ENCODE measurements at regions not wholly inside any gene's neighbourhood (a gene's known extent, or its start where the extent isn't known, plus 50 kb on each side); places are given as distances from the start of the nearest gene placed in this dataset.

DNA sequence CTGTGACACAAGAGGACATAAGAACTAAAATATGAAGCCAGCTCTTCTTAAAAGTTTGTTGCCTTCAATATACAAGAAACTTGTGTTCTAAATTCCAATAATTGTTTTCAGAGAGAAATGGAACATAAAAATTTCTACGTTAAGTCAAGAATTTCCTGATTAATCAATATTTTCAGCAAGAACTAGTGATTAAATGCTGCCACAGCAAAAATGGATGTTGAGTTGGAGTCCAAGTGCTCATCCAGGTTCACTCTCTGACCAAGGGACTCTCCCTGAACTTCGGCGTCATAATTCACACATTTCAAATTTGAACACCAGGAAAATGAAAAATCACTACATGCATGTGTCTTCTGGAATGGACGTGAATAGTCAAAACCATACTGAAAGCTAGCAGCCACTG is 1263.6 kb upstream of the GOT2 start:
- no peak for DNase-seq (ENCODE audit: low read depth)

DNA sequence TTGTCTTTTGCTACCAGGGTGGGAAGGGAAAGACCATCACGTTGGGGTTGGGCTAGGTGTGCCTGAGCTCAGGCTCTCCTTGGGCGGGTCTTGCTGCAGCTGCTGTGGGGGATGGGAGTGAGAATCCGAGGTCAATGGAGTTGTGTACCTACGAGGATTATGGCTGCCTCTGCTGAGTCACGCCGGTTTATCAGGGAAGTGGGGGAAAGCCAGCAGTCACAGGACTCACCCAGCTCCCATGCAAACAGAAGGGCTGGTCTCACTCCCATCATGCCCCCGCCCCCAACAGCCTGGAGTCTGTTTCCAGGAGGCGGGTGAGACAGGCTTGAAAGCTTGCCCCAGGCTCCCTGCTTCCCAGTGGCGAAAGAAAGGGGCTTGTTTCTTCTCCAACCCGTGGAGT is 1259.0 kb upstream of the GOT2 start:
- no peak for DNase-seq (ENCODE audit: low read depth)

DNA sequence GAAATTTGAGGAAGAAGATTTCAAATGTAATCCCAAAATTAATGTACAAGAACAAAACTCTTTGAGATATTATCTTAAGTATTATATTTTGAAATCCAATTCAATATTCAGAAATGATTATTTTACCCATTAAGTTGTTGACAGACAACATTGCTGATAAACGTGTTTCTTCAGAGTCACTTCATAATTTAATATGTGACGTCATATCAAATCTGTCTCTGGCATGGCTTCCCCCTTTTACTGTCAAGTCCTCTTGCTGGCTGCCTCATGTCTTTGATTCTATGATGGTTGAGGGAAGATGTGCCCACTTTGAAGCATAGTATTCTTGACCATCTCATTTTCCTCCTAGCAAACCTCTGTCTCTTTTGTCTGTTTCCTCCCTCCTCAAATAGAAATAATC is 1257.1 kb upstream of the GOT2 start:
- no peak for DNase-seq (ENCODE audit: low read depth)

DNA sequence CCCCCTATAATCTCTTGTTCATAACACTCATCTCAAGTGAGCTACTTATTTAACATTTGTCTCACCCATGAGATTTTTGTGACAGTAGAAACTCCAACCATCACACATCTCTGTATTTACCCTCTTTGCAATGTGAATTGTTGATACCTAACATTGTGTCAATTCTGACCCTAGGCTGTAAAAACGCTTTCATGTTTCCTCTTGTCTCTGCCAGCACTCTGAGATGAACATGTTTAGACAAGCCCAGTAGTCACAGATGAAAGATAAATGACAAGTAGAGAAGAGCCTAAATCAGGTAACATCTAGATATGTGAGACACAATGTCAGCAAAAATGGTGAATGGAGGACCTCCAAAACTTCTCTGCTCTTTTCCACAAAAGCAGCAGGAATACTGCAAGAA is 1254.5 kb upstream of the GOT2 start:
- no peak for DNase-seq (ENCODE audit: low read depth)

DNA sequence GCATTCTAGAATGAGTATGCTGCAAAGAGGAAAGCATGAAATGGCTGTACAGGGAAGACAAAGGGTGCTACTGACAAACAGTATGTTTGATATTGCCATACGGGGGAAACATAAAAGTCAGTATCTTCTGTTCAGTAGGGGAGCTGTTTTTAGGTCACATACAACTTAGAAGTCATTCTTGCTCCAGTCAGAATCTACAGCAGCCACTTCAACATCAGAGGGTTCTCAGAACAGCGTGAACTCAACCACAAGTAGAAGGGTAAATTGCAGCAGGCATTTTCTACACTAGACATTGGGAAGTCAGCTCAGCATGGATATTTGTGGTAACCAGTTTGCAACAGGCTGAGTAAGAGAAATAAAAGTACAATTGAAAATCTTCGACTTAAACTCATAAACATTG is 1241.8 kb upstream of the GOT2 start:
- no peak for DNase-seq (ENCODE audit: low read depth)

DNA sequence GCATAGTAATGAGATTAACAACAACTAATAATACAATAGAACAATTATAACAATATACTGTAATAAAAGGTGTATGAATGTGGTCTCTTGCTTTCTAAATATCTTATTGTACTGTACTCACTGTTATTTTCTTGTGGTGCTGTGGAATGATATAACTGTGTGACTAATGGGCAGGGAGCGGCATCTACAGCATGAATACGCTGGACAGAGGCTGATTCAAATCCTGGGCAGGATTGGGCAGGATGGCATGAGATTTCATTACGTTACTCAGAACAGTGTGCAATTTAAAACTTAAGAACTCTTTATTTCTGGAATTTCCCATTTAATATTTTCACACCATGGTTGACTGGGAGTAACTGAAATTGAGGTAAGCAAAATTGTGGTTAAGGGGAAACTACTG is 1239.8 kb upstream of the GOT2 start:
- DNase-seq (ENCODE audit: low read depth) = peak; percentile 13

DNA sequence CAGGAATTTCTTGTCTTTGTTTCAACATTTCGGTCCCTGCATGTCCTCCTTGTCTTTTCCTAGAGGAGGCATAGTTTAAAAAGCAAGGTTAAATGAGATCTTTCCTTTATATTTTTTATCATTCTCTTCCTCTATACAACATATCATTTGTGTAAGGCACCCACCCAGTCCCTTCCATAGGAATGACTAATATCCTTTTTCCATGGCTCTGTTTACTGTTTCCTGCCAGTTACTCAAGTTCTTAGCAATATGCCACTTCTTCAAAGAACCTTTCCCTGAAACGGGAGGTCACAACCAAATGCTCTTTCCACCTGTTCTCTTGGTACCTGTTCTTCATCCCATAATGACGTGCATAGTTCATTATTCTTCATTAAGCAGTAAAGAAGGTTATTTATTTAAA is 1237.1 kb upstream of the GOT2 start:
- no peak for DNase-seq (ENCODE audit: low read depth)

DNA sequence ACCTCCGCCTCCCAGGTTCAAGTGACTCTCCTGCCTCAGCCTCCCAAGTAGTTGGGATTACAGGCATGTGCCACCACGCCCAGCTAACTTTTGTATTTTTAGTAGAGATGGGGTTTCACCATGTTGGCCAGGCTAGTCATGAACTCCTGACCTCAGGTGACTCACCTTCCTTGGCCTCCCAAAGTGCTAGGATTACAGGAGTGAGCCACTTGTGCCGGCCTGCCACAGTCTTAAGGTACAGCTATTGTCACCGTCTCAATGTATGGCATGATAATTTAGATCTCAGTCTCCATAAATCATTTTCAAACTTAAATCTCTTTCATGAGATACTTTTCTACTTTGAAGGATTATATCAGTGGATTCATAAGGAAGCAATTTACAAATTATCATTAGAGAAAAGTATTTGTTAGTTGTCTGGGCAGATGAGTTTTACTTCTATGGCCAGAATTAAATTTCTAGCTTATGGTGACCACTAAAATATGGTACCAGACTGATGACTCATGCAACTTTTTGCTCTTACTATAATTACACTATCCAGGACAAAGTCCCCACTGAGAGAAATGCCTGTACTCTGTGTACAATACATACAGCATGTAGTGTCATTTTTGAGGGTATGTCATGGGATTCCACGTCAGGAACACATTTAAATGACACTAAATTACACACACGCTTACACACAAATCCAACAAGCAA is 1230.3 kb upstream of the GOT2 start:
- no peak for DNase-seq (ENCODE audit: low read depth)

DNA sequence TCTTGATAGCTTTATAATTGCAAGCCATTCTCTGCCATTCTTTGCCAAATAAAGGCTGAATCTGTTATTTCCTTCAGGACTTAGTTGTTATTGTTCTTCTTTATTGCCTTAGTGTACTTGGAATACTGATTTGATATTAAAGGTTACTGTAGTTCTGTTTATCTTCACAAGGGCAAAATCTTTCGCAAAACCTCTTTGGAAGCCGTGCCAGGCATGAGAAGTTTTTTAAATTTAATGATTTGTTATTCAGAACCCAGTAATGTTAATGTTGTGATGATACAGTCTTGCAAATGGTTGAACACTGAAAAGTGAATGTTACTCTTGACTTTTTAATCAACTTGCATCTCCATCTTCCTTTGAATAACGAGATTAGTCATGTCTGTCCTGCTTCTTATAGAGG is 1225.2 kb upstream of the GOT2 start:
- no peak for DNase-seq (ENCODE audit: low read depth)

DNA sequence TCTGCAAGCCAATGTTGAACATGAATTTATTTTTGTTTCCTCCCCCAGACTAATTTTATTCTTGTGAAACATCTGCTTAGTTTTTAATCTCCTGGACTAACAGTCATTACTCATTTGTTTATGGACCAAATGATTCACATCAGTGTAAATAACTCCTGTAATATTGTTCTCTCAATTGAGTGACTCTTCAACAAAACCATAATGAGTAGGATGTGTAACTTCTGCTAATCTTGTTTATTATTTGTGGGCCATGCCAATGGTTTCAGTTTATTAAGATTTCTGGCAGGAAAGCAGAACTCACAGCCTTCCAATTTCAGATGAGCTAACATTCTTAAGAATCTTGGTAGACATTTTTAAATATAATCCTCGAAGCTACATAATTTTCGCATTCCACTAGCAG is 1216.3 kb upstream of the GOT2 start:
- no peak for DNase-seq (ENCODE audit: low read depth)

DNA sequence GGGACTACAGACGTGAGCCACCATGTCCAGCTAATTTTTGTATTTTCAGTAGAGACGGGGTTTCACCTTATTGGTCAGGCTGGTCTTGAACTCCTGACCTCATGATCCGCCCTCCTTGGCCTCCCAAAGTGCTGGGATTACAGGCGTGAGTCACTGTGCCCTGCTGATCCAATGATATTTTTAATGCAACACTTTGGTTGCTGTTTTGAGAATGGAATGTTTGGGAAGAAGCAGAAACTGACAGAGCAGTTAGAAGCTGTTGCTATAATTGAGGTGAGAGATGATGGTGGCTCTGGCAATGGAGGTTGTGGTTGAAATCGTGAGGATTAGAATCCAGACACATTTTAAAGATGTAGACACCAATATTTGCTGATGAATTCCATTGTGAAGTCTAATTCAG is 1209.9 kb upstream of the GOT2 start:
- peak; percentile 12 for DNase-seq (ENCODE audit: low read depth)

DNA sequence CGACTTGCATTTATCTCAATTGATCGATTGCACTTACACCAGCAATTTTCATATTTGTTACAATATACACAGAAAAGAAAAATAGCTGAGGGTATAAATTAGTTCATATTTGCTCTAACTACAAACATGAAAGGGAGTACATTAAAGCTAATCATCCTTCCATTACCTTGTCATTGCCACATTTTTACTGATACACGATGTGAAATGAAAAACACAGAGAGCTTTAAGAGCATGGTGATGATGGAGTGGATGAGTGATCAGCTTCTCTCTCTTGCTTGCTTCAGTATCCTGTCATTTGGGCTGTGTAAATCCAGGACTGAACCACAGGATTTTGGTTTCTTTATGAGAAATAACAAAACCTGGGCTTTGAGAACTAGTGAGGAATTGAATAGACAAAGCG is 1207.5 kb upstream of the GOT2 start:
- no peak for DNase-seq (ENCODE audit: low read depth)

DNA sequence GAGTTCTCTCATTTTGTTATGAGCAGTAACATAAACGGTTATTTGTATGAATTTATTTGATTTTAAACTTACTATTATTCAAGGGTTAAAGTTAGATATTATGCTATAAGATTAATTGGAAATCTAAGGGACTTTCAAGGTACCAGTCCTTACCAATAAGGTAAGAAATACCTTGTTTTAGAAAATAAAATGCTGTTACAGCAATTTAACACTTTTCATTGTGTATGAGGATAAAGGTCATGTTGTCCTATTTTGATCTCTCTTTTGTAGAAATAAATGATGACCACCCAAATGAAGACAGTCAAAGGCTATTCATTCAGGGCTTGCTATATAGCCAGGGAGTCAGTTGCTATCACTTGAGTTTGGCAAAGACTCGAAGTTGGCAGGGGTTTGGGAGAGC is 1185.9 kb upstream of the GOT2 start:
- DNase-seq (ENCODE audit: low read depth) = no peak

DNA sequence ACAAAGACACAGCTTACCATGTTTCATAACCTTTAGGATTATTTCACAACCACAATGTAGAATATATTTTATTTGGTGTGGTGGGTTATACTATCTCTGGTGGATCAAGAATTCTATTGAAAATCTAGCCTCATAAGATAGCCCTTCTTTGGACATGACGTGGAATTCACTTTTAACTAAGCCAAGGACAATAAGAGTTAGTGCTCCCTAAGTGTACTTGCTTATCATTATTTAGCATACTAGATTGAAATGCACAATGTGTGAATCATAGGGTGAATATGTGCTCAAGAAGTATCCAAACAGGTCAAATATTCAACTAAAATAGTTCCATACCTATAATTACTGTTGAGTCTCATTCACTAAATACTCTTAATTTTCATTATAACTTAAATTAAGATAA is 1179.5 kb upstream of the GOT2 start:
- no peak for DNase-seq (ENCODE audit: low read depth)

DNA sequence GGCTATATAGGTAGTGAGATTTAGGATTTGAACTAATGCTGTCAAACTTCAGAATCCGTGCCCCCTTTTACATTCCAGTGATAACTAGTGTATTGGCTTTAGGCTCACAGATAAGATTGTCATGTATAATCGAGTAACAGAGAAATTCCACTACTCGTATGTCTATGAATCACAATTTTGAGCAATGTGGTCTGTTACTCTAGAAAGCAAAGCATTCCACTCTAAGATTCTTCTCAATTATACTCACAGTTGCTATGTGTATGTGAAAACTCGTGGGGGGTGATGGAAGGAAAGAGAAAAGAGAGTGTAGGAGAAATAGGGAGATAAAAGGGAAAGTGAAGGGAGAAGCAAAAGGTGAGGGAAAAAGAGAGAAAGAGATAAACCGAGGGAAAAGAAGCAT is 1175.1 kb upstream of the GOT2 start:
- peak; percentile 14 for DNase-seq (ENCODE audit: low read depth)

DNA sequence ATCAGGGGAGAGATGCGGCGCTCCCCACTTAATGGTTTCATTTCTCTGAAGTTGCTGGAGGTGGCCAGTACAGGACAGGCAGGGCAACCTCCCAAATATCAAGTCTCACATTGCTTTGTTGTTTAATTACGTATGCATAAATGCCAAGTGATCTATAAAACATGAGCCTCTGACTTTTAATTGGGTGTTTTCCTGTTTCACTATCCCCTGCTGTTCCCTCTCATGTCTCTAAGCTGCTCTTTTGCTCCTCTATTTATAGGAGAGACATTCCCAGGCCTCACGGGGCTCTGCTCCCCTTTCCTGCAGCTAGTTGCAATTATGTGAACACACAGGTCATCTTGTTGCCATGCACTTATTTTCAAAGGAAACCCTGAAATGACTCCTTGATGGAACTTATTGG is 1173.5 kb upstream of the GOT2 start:
- DNase-seq (ENCODE audit: low read depth) = no peak

DNA sequence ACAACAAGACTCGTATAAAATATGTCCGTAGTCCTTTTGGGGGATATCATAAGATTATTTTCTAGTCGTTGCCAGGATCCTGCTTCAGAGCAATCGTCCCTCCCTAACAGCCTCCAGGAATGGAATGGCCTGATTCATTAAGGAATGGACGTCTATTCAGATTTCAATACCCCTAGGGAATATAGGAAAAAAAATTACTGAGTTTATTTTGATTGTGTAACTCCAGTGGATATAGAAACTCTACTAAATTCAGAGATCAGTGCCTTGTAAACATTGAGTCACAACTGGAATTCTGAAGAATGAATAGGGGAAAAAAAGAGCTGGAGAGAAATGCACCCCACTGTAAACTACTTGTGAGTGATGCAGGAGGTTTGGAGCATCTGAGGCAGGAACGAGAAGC is 1171.5 kb upstream of the GOT2 start:
- DNase-seq (ENCODE audit: low read depth) = peak; percentile 76

DNA sequence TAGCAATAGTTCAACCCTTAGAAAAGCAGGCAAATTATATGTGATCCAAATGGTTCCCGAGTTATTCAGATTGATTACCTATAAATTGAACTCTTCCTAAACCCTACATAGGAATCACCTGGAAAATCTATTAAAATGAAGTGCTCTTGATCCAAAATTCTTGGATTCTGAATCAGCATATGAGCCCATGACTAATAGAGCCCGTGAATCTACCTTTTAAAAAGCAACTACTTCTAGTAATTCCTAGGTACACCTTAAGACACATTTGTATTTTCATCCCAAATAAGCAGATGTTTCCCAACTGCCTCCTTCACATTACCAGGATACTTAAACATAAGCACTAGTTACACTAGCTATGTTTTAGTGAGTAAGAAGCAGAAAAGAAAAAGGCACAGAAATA is 1171.0 kb upstream of the GOT2 start:
- DNase-seq (ENCODE audit: low read depth) = no peak

DNA sequence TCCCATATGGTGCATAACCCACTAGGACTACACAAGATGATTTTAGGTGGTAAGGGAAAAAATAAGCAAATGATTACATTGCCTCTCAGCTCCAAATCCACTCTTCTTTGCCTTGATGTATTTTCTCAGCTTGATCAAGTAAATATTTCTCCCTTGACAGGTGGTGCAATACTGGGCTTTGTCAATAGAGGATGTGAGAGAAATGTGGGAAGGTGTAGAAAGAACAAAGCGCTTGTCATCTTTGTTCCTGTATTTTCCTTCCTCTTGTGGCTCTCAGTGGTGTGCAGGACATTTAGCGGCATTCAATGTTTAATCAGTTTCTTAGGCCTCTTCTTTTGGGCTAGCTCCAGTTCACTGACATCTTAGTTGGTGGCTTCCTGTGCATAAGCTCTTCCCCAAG is 1165.8 kb upstream of the GOT2 start:
- no peak for DNase-seq (ENCODE audit: low read depth)

DNA sequence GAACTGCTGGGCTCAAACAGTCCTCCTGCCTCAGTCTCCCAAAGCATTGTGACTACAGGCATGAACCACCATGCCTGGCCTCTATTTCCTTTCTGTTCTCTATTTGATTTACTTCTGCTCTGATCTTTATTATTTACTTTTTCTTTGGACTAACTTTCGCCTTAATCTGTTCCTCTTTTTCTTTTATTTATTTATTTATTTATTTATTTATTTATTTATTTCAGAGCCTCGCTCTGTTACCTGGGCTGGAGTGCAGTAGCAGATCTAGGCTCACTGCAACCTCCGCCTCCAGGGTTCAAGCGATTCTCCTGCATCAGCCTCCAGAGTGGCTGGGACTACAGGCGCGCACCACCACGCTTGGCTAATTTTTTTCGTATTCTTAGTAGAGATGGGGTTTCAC is 1158.3 kb upstream of the GOT2 start:
- no peak for DNase-seq (ENCODE audit: low read depth)

DNA sequence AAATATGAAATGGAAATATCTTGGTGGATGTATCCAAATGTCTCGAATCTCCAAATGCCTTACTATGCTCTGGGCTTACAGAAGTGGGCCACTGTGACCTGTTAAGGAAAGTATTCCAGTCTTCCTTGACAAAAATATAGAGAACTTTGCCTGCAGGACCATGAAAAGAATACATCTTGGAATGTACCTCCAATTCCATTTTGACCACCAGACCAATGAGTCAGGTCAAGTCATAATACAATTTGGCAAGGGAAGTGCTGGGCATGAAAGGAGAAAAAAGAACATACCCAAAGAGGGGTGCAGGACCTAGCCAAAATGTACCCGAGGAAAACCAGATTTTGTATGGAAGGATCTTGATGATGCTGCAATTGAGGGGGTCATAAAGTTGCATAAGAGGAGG is 1153.7 kb upstream of the GOT2 start:
- no peak for DNase-seq (ENCODE audit: low read depth)

DNA sequence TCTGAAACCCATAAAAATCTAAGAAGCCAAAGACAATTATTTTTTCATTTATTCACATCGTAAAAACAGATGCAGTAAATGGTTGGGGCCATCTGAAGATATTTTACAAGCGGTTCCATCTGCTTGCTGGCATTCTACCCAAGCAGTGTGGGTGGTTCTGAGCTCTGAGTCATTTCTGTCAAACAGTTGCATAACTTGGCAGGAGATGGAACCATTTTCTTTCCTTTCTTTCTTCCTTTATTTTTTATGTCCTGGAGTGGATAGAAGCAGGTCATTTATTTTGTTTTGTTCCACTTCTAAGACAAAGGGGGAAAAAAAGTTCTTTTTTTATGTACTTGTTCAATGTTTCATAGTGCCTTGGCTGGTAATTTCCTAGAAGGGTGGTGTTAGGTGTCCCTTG is 1151.9 kb upstream of the GOT2 start:
- DNase-seq (ENCODE audit: low read depth) = peak; percentile 91

DNA sequence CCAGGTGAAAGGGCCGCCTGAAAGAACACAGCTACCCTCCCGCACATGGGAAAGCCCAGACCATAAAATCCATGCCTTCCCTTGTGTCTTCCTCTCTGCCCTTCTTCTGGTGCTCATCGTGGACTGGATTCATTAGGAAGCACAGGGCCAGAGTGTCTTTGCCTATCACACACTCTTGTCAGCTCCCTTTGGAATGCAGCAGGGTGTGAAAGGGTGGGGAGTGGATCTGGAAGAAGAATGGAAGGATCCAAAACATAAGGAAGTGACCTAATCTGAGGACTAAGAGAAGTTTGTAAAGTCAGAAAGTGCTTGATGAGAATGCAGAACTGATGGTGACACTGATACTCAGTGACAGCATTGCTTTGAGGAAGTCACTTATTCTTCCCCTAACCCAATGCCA is 1147.3 kb upstream of the GOT2 start:
- no peak for DNase-seq (ENCODE audit: low read depth)

DNA sequence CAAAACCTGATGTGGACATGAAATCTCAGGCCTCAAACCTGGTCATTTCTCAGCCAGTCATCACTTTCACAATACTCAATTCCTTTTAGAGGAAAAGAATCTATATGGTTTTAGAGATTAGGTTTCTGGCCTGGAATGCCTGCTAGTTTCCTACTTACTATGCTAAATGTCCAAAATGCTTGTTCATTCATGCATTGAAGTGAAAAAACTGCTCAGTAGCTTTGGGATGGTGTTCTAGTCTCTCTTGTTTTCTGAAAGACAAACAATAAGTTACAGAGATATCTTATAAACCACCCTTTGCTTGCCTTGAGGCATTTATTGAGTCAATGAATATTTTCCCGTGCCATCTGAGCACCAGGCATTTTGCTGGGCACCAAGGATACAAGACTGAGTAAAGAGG is 1146.5 kb upstream of the GOT2 start:
- DNase-seq (ENCODE audit: low read depth) = no peak

DNA sequence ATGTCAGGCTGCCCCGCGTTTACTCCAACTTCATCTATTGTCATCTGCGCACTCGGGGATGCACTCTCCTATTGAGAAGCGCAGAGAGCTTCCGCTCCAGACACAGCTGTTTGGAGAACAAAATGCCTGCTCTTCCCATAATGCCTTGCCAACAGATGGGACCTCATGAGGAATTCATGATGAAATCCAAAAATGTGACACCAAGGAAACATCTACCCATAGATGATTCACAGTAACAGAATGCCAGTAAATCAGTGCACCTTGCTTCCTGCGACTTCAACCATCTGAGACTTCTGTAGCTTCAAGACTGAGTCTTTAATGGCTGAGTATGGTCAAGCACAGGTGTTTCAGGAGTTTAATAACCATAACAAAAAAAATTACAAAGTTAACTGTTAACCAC is 1144.9 kb upstream of the GOT2 start:
- no peak for DNase-seq (ENCODE audit: low read depth)

Data from stromal cell of bone marrow (primary cell).